Epithelial cell of proximal tubule (primary cell): ENCODE measurements at regions not wholly inside any gene's neighbourhood (a gene's known extent, or its start where the extent isn't known, plus 50 kb on each side); places are given as distances from the start of the nearest gene placed in this dataset.

Source experiments
- DNase-seq: peaks from one replicate; pipeline ENCODE4 v3.0.0-alpha.2; 2011; ENCODE audit warnings: low read depth
- H3K4me3 ChIP-seq: 2 replicates; pipeline ENCODE4 v1.5.1; 2011; ENCODE audit warnings: low read depth, mild to moderate bottlenecking, low read length
- CTCF ChIP-seq: conservative IDR thresholded peaks from 2 replicates; pipeline ENCODE4 v1.5.1; 2012; ENCODE audit warnings: low read depth, mild to moderate bottlenecking, low read length

- TF ChIP-seq CTCF: peak; percentile 88
- H3K4me3 ChIP-seq: no peak overlapping the region
- DNase-seq: no peak
These were observed 213.1 kb downstream of the INSC start for GRCh38 chr11:15327786-15328231.

- H3K4me3 ChIP-seq: no peak overlapping the region
- no peak for TF ChIP-seq CTCF
- DNase-seq: no peak
These were observed 218.7 kb downstream of the INSC start for GRCh38 chr11:15333407-15333806.

GRCh38 chr11:15334766-15335165, 220.0 kb downstream of the INSC start:
- DNase-seq: no peak
- TF ChIP-seq CTCF: no peak
- no peak overlapping the region for H3K4me3 ChIP-seq

- DNase-seq: no peak
- no peak for TF ChIP-seq CTCF
- no peak overlapping the region for H3K4me3 ChIP-seq
These were observed 221.3 kb downstream of the INSC start for GRCh38 chr11:15336021-15336420.

GRCh38 chr11:15339302-15339701, 224.6 kb downstream of the INSC start:
- no peak for TF ChIP-seq CTCF
- H3K4me3 ChIP-seq: no peak overlapping the region
- no peak for DNase-seq

GRCh38 chr11:15341587-15341986, 226.9 kb downstream of the INSC start:
- TF ChIP-seq CTCF: no peak
- DNase-seq: no peak
- no peak overlapping the region for H3K4me3 ChIP-seq

- TF ChIP-seq CTCF: no peak
- no peak overlapping the region for H3K4me3 ChIP-seq
- DNase-seq: no peak
These were observed 227.4 kb downstream of the INSC start for GRCh38 chr11:15342163-15342562.
